ENCODE measurements at regions not wholly inside any gene's neighbourhood (a gene's known extent, or its start where the extent isn't known, plus 50 kb on each side); places are given as distances from the start of the nearest gene placed in this dataset.

DNA sequence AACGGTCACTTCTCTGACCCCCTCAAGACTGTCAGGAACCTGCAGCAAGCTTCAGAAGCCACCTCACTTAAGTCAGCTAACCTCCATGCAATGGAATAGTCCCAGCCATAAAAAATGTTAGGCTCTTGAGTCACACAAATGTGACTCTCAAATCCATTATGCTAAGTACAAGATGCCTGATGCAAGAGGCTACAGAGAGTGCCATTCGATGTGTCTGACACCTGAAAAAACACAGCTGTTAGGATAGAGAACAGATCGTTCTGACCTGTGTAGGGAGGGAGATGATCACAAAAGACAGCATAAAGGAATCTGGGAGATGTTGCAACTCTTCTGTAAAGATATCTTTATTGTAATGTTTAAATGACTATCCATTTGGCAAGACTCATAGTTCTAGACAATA lies 712.4 kb downstream of the TBC1D22A start:
- DNase-seq (ENCODE audit: missing footprints) (no peak), ATAC-seq (no peak)
- intact Hi-C loops (cut with DNase I): no loop called here

- intact Hi-C loops (cut with DNase I): no loop called here
- DNase-seq (ENCODE audit: missing footprints) (no peak), ATAC-seq (no peak)
Measured at GRCh38 chr22:47474464-47474863, 712.0 kb downstream of the TBC1D22A start.

GRCh38 chr22:47472636-47473035 lies 710.2 kb downstream of the TBC1D22A start:
- ATAC-seq: no peak
- intact Hi-C loops (cut with DNase I): no loop called here
- no peak for DNase-seq (ENCODE audit: missing footprints)

GRCh38 chr22:47471406-47471805 lies 709.0 kb downstream of the TBC1D22A start:
- DNase-seq (ENCODE audit: missing footprints) (no peak), ATAC-seq (no peak)
- intact Hi-C loops (cut with DNase I): no loop called here

DNA sequence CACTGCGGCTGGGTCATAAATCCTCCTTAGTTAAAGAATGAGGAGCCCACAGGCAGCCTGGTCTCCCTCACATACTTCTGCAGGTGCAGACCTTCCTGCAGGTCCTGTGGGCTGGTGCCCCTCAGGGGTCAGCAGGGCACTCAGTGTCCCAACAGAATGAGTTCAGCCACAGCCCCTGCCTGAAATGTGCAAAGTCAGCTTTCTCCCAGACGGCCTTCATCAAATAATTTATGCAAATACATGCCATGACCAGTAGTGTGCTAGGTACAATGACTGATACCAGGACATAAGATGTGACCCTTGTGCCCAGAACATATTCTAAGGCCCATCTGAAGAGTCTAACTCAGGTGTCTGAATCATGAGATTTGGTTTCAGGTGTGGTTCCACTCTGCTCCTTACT lies 703.4 kb downstream of the TBC1D22A start:
- intact Hi-C loops (cut with DNase I): no loop called here
- ATAC-seq (no peak), DNase-seq (ENCODE audit: missing footprints) (no peak)

DNA sequence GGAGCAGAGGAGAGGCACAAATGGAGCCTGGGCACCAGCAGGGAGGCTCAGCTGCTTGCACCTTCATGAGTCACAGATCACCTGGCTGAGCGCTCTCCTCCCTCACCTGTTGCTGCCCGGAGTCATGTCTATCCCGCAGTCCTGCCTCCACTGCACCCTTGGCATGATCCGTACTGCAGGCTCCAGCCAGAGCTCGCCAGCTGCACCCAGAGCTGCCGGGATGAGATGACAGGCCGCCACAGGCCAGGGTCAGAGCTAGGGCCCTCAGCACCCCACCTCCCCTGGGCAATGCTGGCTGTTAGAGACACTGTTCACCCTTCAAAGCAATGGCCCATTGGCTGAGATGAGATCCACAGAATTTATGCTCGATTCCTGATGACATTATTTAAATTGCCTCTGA lies 702.8 kb downstream of the TBC1D22A start:
- no peak for ATAC-seq
- DNase-seq (ENCODE audit: missing footprints): no peak
- intact Hi-C loops (cut with DNase I): no loop called here

DNA sequence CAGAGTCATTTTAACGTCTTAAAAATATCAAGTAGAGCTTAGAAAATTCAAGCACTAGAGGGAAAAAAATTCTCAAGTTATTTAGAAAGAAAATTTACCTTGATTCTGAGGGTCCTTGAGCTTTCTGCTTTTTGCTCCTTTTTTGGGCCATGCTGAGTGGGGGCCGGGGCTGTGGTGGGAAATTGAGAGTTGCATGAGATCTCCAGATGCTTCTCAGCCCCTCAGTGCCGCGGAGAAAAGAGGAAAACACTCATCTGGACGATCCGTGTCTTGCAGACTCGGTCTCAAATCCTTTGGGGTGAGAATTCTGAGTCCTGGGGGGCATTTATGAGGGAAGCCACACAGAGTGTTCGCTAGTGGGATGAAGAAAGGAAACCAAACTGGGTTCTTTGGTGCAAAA lies 700.8 kb downstream of the TBC1D22A start:
- ATAC-seq (no peak), DNase-seq (ENCODE audit: missing footprints) (no peak)
- intact Hi-C loops (cut with DNase I): no loop called here

DNA sequence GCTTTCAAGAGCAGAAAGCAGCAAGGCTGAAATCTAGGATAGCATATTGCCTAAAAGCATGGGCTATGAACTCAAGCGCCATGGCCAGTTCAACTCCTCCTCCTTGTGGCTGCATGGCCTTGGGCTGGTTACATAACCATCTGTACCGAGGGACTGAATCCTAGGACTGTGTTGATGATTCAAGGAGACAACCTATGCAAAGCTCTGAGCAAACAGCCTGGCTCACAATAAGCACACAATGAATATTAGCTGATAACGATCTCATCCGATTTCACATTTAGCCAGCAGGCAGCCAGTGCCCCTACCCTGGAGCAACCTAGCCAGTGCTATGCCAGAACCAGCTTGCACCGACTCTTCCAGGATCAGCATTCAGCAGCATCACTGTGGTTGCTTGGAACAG lies 698.4 kb downstream of the TBC1D22A start:
- ATAC-seq (no peak), DNase-seq (ENCODE audit: missing footprints) (no peak)
- intact Hi-C loops (cut with DNase I): no loop called here

- ATAC-seq: no peak
- no peak for DNase-seq (ENCODE audit: missing footprints)
- intact Hi-C loops (cut with DNase I): no loop called here
Measured at GRCh38 chr22:47460176-47460575, 697.7 kb downstream of the TBC1D22A start.

- ATAC-seq: no peak
- DNase-seq (ENCODE audit: missing footprints): no peak
- intact Hi-C loops (cut with DNase I): no loop called here
Measured at GRCh38 chr22:47458348-47458747, 695.9 kb downstream of the TBC1D22A start.

- ATAC-seq: no peak
- intact Hi-C loops (cut with DNase I): no loop called here
Measured at GRCh38 chr22:47457509-47458300, 695.3 kb downstream of the TBC1D22A start.

GRCh38 chr22:47457021-47457420 lies 694.6 kb downstream of the TBC1D22A start:
- no peak for ATAC-seq
- intact Hi-C loops (cut with DNase I): no loop called here
- no peak for DNase-seq (ENCODE audit: missing footprints)

More at GRCh38 chr22:47457509-47458300, 695.3 kb downstream of the TBC1D22A start:
- DNase-seq (ENCODE audit: missing footprints): no peak

- ATAC-seq (no peak), DNase-seq (ENCODE audit: missing footprints) (no peak)
- intact Hi-C loops (cut with DNase I): no loop called here
Measured at GRCh38 chr22:47456031-47456430, 693.6 kb downstream of the TBC1D22A start.

DNA sequence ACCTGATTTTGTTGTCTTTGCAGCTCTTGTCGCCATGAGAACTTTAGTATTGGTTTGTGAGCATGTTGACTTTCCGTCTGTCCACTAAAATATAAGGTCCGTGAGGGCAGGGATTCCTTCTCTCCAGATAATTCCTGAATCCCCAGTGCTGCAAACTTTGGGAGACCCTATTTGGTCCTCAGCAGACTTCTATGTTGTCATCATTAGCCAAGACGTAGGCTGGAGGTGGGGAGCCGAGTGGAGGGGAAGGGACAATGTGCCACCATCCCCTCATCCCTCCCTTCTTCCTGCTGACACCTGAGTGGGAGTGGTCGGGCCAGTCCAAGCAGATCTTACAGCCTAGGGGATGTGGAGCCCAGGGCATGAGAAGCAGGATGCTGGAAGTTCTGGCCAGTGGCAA lies 690.6 kb downstream of the TBC1D22A start:
- intact Hi-C loops (cut with DNase I): no loop called here
- ATAC-seq: no peak
- DNase-seq (ENCODE audit: missing footprints): no peak

GRCh38 chr22:47452184-47452583 lies 689.7 kb downstream of the TBC1D22A start:
- intact Hi-C loops (cut with DNase I): no loop called here
- DNase-seq (ENCODE audit: missing footprints) (no peak), ATAC-seq (no peak)

- DNase-seq (ENCODE audit: missing footprints) (no peak), ATAC-seq (no peak)
- intact Hi-C loops (cut with DNase I): no loop called here
Measured at GRCh38 chr22:47450876-47451475, 688.5 kb downstream of the TBC1D22A start.

DNA sequence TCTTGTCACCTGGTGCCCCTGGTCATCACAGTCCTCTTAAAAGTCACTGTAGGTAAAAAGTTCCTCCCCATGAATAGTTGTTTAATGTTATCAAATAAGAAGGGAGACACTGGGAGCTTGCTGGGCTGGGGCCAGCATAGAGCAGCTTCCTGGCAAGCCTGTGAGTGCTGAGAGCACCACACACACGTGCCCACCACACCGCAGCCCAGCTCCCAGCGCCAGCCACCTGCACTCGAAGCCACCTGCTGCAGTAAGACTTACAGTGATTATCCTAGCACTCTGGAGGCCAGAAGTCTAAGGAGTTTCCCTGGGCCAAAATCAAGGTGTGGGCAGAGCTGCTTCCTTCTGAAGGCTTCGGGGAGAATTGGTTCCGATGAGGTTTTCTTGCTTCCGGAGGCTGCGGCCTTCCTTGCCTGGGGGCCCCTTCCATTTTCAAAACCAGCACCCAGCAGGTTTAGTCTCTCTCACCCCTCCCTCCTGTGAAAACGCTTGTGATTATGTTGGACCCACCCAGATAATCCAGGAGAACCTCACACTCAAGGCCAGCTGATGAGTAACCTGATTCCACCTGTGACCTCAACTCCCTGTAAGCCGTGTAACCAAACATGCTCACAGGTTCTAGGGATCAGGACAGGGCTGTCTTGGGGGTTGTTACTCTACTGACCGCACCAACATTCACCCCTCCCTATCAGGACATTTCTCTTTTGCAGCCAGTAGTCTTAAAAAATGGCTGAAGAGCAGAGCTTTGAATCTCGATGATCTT lies 687.2 kb downstream of the TBC1D22A start:
- ATAC-seq: no peak
- no peak for DNase-seq (ENCODE audit: missing footprints)
- intact Hi-C loops (cut with DNase I): no loop called here

GRCh38 chr22:47448231-47449223 lies 686.1 kb downstream of the TBC1D22A start:
- ATAC-seq: no peak
- intact Hi-C loops (cut with DNase I): no loop called here
- DNase-seq (ENCODE audit: missing footprints): no peak

Data from Right ventricle myocardium inferior (tissue), 1 donor.